Ishikawa (cell line): ENCODE measurements at regions not wholly inside any gene's neighbourhood (a gene's known extent, or its start where the extent isn't known, plus 50 kb on each side); places are given as distances from the start of the nearest gene placed in this dataset.

ENCODE experiments used
- CEBPB ChIP-seq: IDR thresholded peaks from 2 replicates; pipeline ENCODE4 v1.6.1; 2012
- CREB1 ChIP-seq: IDR thresholded peaks from 2 replicates; pipeline ENCODE4 v1.6.1; 2012; ENCODE audit warnings: low read depth
- EGR1 ChIP-seq: IDR thresholded peaks from 2 replicates; pipeline ENCODE4 v1.6.1; 2012
- EP300 ChIP-seq: IDR thresholded peaks from 2 replicates; pipeline ENCODE4 v1.6.1; 2012; ENCODE audit warnings: borderline replicate concordance
- FOXM1 ChIP-seq: IDR thresholded peaks from 2 replicates; pipeline ENCODE4 v1.6.1; 2012; ENCODE audit warnings: low read depth, borderline replicate concordance
- NFIC ChIP-seq: IDR thresholded peaks from 2 replicates; pipeline ENCODE4 v1.6.1; 2012
- RAD21 ChIP-seq: IDR thresholded peaks from 2 replicates; pipeline ENCODE4 v1.6.1; 2012; ENCODE audit warnings: low read depth
- TAF1 ChIP-seq: IDR thresholded peaks from 2 replicates; pipeline ENCODE4 v1.6.1; 2012; ENCODE audit warnings: low read depth, mild to moderate bottlenecking
- TCF12 ChIP-seq: IDR thresholded peaks from 2 replicates; pipeline ENCODE4 v1.6.1; 2012; ENCODE audit warnings: low read depth
- TEAD4 ChIP-seq: IDR thresholded peaks from 2 replicates; pipeline ENCODE4 v1.6.1; 2012
- YY1 ChIP-seq: IDR thresholded peaks from 2 replicates; pipeline ENCODE4 v1.6.1; 2012; ENCODE audit warnings: low read depth
- ZBTB7A ChIP-seq: IDR thresholded peaks from 2 replicates; pipeline ENCODE4 v1.6.1; 2012; ENCODE audit warnings: low read depth
- TF ChIP-seq, protein P1 (sequence below): IDR thresholded peaks from 2 replicates; pipeline ENCODE4 v1.6.1; 2012
- TF ChIP-seq, protein P2 (sequence below): IDR thresholded peaks from 2 replicates; pipeline ENCODE4 v1.6.1; 2012; ENCODE audit warnings: low read depth, mild to moderate bottlenecking
- TF ChIP-seq, protein P3 (sequence below): IDR thresholded peaks from 2 replicates; pipeline ENCODE4 v1.6.1; 2012

DNA sequence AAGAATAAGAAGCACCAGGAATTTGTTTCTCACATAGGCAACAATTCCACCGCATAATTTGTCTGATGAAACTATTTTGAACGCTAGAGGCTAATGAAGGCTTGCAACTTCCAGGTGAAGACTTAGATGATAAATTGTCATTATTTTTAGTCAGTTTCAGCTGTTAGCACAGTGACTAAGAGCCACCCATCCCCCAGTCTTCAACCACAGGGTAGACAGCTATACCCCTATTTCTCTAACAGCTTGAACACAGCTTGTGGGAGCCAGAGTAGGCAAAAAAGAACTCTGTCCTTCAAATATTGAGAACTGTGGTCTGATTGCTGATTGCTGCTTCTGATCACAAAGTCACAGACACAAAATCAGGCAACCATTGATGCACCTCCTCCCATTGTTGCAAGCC is 1124.8 kb upstream of the PRR20A start:
- TF ChIP-seq YY1 (no peak), TAF1 (no peak), TEAD4 (no peak), NFIC (no peak), ZBTB7A (no peak), CREB1 (no peak), RAD21 (no peak), CEBPB (no peak), EGR1 (no peak), TCF12 (no peak), EP300 (no peak)
- TF ChIP-seq, protein P1, sequence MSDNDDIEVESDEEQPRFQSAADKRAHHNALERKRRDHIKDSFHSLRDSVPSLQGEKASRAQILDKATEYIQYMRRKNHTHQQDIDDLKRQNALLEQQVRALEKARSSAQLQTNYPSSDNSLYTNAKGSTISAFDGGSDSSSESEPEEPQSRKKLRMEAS = no peak
- TF ChIP-seq, protein P2, sequence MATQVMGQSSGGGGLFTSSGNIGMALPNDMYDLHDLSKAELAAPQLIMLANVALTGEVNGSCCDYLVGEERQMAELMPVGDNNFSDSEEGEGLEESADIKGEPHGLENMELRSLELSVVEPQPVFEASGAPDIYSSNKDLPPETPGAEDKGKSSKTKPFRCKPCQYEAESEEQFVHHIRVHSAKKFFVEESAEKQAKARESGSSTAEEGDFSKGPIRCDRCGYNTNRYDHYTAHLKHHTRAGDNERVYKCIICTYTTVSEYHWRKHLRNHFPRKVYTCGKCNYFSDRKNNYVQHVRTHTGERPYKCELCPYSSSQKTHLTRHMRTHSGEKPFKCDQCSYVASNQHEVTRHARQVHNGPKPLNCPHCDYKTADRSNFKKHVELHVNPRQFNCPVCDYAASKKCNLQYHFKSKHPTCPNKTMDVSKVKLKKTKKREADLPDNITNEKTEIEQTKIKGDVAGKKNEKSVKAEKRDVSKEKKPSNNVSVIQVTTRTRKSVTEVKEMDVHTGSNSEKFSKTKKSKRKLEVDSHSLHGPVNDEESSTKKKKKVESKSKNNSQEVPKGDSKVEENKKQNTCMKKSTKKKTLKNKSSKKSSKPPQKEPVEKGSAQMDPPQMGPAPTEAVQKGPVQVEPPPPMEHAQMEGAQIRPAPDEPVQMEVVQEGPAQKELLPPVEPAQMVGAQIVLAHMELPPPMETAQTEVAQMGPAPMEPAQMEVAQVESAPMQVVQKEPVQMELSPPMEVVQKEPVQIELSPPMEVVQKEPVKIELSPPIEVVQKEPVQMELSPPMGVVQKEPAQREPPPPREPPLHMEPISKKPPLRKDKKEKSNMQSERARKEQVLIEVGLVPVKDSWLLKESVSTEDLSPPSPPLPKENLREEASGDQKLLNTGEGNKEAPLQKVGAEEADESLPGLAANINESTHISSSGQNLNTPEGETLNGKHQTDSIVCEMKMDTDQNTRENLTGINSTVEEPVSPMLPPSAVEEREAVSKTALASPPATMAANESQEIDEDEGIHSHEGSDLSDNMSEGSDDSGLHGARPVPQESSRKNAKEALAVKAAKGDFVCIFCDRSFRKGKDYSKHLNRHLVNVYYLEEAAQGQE = no peak
- TF ChIP-seq, protein P3, sequence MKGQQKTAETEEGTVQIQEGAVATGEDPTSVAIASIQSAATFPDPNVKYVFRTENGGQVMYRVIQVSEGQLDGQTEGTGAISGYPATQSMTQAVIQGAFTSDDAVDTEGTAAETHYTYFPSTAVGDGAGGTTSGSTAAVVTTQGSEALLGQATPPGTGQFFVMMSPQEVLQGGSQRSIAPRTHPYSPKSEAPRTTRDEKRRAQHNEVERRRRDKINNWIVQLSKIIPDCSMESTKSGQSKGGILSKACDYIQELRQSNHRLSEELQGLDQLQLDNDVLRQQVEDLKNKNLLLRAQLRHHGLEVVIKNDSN = no peak

DNA sequence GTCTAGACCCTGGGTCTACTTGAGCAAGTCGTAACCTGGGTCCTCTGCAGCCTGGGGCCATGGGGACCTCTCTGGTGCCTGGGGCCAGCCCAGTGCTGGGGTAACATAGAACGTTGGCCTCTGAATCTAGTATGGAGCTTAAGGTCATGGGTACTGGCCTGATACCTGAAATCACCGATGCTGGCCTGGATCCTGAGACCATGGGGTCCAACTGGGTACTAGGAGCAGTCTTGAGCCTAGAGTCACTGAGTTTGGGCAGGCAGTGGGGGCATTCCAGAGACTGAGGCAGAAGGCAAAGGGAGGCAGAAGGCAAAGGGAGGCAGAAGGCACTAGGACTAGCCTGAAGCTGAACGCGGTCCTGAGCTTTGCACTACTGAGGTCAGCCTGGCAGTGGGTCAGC is 1121.1 kb upstream of the PRR20A start:
- TF ChIP-seq, protein P3 = no peak
- TF ChIP-seq TEAD4 (no peak), TAF1 (no peak), EGR1 (no peak), RAD21 (no peak), CREB1 (no peak), TCF12 (no peak), EP300 (no peak), YY1 (no peak), FOXM1 (no peak), CEBPB (no peak), NFIC (no peak)
- TF ChIP-seq, protein P2 = no peak

DNA sequence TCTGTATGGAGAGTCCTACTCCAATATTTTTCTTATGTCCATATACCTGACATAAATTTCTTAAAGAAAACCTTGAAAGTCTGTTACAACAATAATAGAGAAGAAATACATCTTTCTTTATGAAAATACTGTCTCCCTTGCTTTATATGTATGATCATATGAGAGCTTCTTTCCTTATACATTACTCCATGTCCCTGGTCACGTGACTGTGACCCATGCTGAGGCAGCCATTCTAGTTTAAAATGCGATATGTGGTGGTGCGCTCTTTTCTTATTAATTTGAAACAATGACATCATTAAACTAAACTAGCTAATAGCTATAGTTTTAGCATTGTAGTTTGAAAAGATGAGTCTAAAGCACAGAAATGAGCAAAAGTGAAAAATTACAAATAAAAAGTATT is 1120.3 kb upstream of the PRR20A start:
- TF ChIP-seq EP300 = no peak
- TF ChIP-seq FOXM1 = no peak
- TF ChIP-seq NFIC = no peak
- no peak for TF ChIP-seq CEBPB
- no peak for TF ChIP-seq CREB1
- TF ChIP-seq, protein P2 = no peak
- no peak for TF ChIP-seq TEAD4
- TF ChIP-seq, protein P1 = no peak
- no peak for TF ChIP-seq TCF12

DNA sequence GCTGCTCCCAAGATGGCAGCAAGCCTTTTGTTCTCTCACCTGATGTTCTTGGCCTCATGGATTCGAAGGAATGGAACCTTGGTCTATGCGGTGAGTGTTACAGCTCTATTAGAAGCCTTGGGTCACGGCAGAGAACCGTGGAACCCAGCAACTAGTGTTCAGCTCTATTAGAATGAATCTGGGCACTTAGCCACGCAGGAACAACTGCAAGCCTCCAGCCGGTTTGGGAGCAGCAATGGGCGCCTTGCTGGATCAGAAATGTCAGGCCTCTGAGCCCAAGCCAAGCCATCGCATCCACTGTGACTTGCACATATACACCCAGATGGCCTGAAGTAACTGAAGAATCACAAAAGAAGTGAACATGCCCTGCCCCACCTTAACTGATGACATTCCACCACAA is 1100.7 kb upstream of the PRR20A start:
- no peak for TF ChIP-seq RAD21
- TF ChIP-seq, protein P1 = no peak
- no peak for TF ChIP-seq NFIC
- TF ChIP-seq, protein P2 = no peak
- TF ChIP-seq TAF1 = no peak
- TF ChIP-seq EP300 = no peak
- no peak for TF ChIP-seq ZBTB7A
- no peak for TF ChIP-seq CREB1
- no peak for TF ChIP-seq EGR1
- no peak for TF ChIP-seq CEBPB
